H1 (cell line): ENCODE measurements at regions not wholly inside any gene's neighbourhood (a gene's known extent, or its start where the extent isn't known, plus 50 kb on each side); places are given as distances from the start of the nearest gene placed in this dataset.

Experiments
- CTCF ChIA-PET: fragments of 300-600 bp; sonication (Branson Sonifier 250); formaldehyde crosslinking; loops from one replicate; lab custom pipeline; 2021; ENCODE audit not compliant: partially characterized antibody; lab: Charles Lee
- POLR2A ChIA-PET: fragments of 300-600 bp; sonication (Branson Sonifier 250); formaldehyde crosslinking; loops from one replicate; lab custom pipeline; 2021; ENCODE audit warnings: inconsistent platforms; ENCODE audit not compliant: partially characterized antibody; lab: Charles Lee
- DNase-seq, 2 experiments: peaks; one replicate each; pipeline versions ENCODE4 v3.0.0 to v3.0.0-alpha.2; 2010 to 2022; ENCODE audit warnings: low spot score in 2 of 2, low read depth in 1 of 2, mixed read lengths in 1 of 2
- FAIRE-seq: peaks from 2 replicates; lab custom pipeline; 2011; peaks lifted over from hg19 to GRCh38; lab: Jason Lieb, UNC
- H2AFZ ChIP-seq: 2 replicates; pipeline ENCODE4 v1.8.1; 2012; ENCODE audit warnings: low read length, inconsistent platforms
- H2AK5ac ChIP-seq: 2 replicates; pipeline ENCODE4 v1.6.1; 2013; ENCODE audit warnings: low read depth, low read length
- H2BK120ac ChIP-seq: replicated peaks from 2 replicates; pipeline ENCODE3; 2013; ENCODE audit warnings: low read depth, low read length, inconsistent platforms
- H2BK12ac ChIP-seq: 2 replicates; pipeline ENCODE4 v1.6.1; 2013; ENCODE audit warnings: low read depth, low read length
- H2BK15ac ChIP-seq: 2 replicates; pipeline ENCODE4 v1.6.1; 2013; ENCODE audit warnings: low read length
- H2BK20ac ChIP-seq: 2 replicates; pipeline ENCODE4 v1.6.1; 2013; ENCODE audit warnings: low read length
- H2BK5ac ChIP-seq: 2 replicates; pipeline ENCODE4 v1.6.1; 2013; ENCODE audit warnings: low read depth, low read length
- H3K14ac ChIP-seq: 2 replicates; pipeline ENCODE4 v1.6.1; 2013; ENCODE audit warnings: inconsistent platforms; ENCODE audit not compliant: insufficient read length
- H3K18ac ChIP-seq: 2 replicates; pipeline ENCODE4 v1.6.1; 2013; ENCODE audit warnings: low read length; ENCODE audit errors: extremely low read depth
- H3K23ac ChIP-seq: 2 replicates; pipeline ENCODE4 v1.6.1; 2013; ENCODE audit warnings: inconsistent platforms; ENCODE audit not compliant: insufficient read length
- H3K23me2 ChIP-seq: 2 replicates; pipeline ENCODE4 v1.6.1; 2013; ENCODE audit warnings: low read depth, low read length
- H3K27ac ChIP-seq: 2 replicates; pipeline ENCODE4 v1.6.1; 2011; ENCODE audit warnings: low read depth, low read length, inconsistent platforms
- H3K27me3 ChIP-seq, 4 experiments: replicated peaks in 1 of 4; 1 replicate in 1 of 4; 2 replicates in 3 of 4; pipeline versions ENCODE4 v1.6.1 to v1.8.1; 2011 to 2013; ENCODE audit warnings: low read length in 3 of 4, mild to moderate bottlenecking in 3 of 4, inconsistent platforms in 2 of 4, mixed read lengths in 2 of 4, moderate library complexity in 1 of 4; ENCODE audit not compliant: control insufficient read depth in 3 of 4, insufficient read depth in 3 of 4; ENCODE audit errors: extremely low read depth in 1 of 4
- H3K36me3 ChIP-seq, 4 experiments: 2 replicates each; pipeline versions ENCODE4 v1.6.1 to v1.8.1; 2011 to 2013; ENCODE audit warnings: mild to moderate bottlenecking in 4 of 4, low read length in 3 of 4, moderate library complexity in 2 of 4, control low read depth in 1 of 4, inconsistent platforms in 1 of 4; ENCODE audit not compliant: insufficient read depth in 4 of 4, control insufficient read depth in 2 of 4
- H3K4ac ChIP-seq: replicated peaks from 2 replicates; pipeline ENCODE3; 2013; ENCODE audit warnings: low read length, low read depth, mixed read lengths, inconsistent platforms; ENCODE audit not compliant: insufficient read length
- H3K4me1 ChIP-seq, 4 experiments: replicated peaks in 1 of 4; 1 replicate in 1 of 4; 2 replicates in 3 of 4; pipeline versions ENCODE4 v1.6.1 to v1.8.1; 2011 to 2013; ENCODE audit warnings: low read length in 3 of 4, inconsistent platforms in 2 of 4, mixed read lengths in 1 of 4; ENCODE audit not compliant: insufficient read depth in 4 of 4, control insufficient read depth in 3 of 4
- H3K4me2 ChIP-seq, 2 experiments: 2 replicates each; pipeline versions ENCODE4 v1.6.1 to v1.8.1; 2011 to 2013; ENCODE audit warnings: low read depth in 2 of 2, low read length in 2 of 2, control low read depth in 1 of 2, inconsistent platforms in 1 of 2, mild to moderate bottlenecking in 1 of 2; ENCODE audit not compliant: insufficient read depth in 1 of 2
- H3K4me3 ChIP-seq, 4 experiments: fragments of 200-600, 300-600 bp in 1 of 4; sonication (generic), shearing (Covaris generic), sonication (Bioruptor Twin) in 1 of 4; 2 replicates each; pipeline versions ENCODE4 v1.5.1 to v1.8.1; 2011 to 2016; ENCODE audit warnings: low read length in 4 of 4, low read depth in 3 of 4, control low read depth in 2 of 4, inconsistent platforms in 2 of 4, mild to moderate bottlenecking in 2 of 4, mixed read lengths in 1 of 4, moderate library complexity in 1 of 4; ENCODE audit not compliant: insufficient read depth in 2 of 4; ENCODE audit errors: extremely low read depth in 1 of 4
- H3K56ac ChIP-seq: replicated peaks from 2 replicates; pipeline ENCODE3; 2013; ENCODE audit warnings: low read depth, mild to moderate bottlenecking, mixed read lengths, low read length, inconsistent platforms; ENCODE audit not compliant: insufficient read length
- H3K79me1 ChIP-seq: 2 replicates; pipeline ENCODE4 v1.6.1; 2013; ENCODE audit warnings: low read depth, low read length, control low read depth
- H3K79me2 ChIP-seq, 2 experiments: 2 replicates each; pipeline versions ENCODE4 v1.6.1 to v1.8.1; 2012 to 2013; ENCODE audit warnings: low read length in 2 of 2, mild to moderate bottlenecking in 2 of 2, inconsistent platforms in 1 of 2; ENCODE audit not compliant: insufficient read depth in 2 of 2, control insufficient read depth in 1 of 2
- H3K9ac ChIP-seq, 4 experiments: replicated peaks in 1 of 4; 1 replicate in 1 of 4; 2 replicates in 3 of 4; pipeline versions ENCODE4 v1.6.1 to v1.8.1; 2011 to 2013; ENCODE audit warnings: low read depth in 3 of 4, low read length in 3 of 4, control low read depth in 2 of 4, mild to moderate bottlenecking in 2 of 4, moderate library complexity in 2 of 4, inconsistent platforms in 1 of 4; ENCODE audit errors: extremely low read depth in 1 of 4
- H3K9me3 ChIP-seq, 2 experiments: 2 replicates each; pipeline versions ENCODE4 v1.6.1 to v1.8.1; 2012 to 2013; ENCODE audit warnings: mild to moderate bottlenecking in 2 of 2, moderate library complexity in 2 of 2, control low read depth in 1 of 2, inconsistent platforms in 1 of 2, low read depth in 1 of 2, low read length in 1 of 2, mixed read lengths in 1 of 2; ENCODE audit not compliant: insufficient read depth in 2 of 2
- H4K20me1 ChIP-seq, 2 experiments: replicated peaks in 1 of 2; 2 replicates each; pipeline versions ENCODE3 to v1.8.1; 2011 to 2013; ENCODE audit warnings: inconsistent platforms in 2 of 2, low read length in 2 of 2, mild to moderate bottlenecking in 1 of 2; ENCODE audit not compliant: insufficient read depth in 2 of 2, control insufficient read depth in 1 of 2
- H4K5ac ChIP-seq: 2 replicates; pipeline ENCODE4 v1.6.1; 2013; ENCODE audit warnings: low read length, low read depth, mixed read lengths, inconsistent platforms; ENCODE audit not compliant: insufficient read length
- H4K8ac ChIP-seq: 2 replicates; pipeline ENCODE4 v1.8.0; 2013; ENCODE audit warnings: mild to moderate bottlenecking, moderate library complexity, low read length, inconsistent platforms; ENCODE audit not compliant: insufficient read depth; ENCODE audit errors: extremely low read depth
- H4K91ac ChIP-seq: replicated peaks from 2 replicates; pipeline ENCODE3; 2013; ENCODE audit warnings: low read length, mixed read lengths, inconsistent platforms; ENCODE audit not compliant: insufficient read length
- BCL11A ChIP-seq, 2 experiments: IDR thresholded peaks; one replicate each; pipeline ENCODE4 v1.6.1; 2011; ENCODE audit warnings: low read depth in 2 of 2, low read length in 2 of 2, mild to moderate bottlenecking in 2 of 2
- CHD1 ChIP-seq: IDR thresholded peaks from 2 replicates; pipeline ENCODE4 v1.6.1; 2012; ENCODE audit warnings: low read depth, low read length, improper control_type of control experiment
- CTBP2 ChIP-seq: IDR thresholded peaks from 2 replicates; pipeline ENCODE4 v1.7.0; 2011; ENCODE audit warnings: borderline replicate concordance, mild to moderate bottlenecking, moderate library complexity, mixed read lengths, low read length; ENCODE audit not compliant: insufficient read depth, insufficient read length
- GTF2F1 ChIP-seq: IDR thresholded peaks from 2 replicates; pipeline ENCODE4 v1.6.1; 2012; ENCODE audit warnings: low read depth, low read length, improper control_type of control experiment, borderline replicate concordance
- KDM4A ChIP-seq: IDR thresholded peaks from one replicate; pipeline ENCODE4 v1.7.1; 2012; ENCODE audit warnings: low read depth, mild to moderate bottlenecking, moderate library complexity, low read length, inconsistent platforms; ENCODE audit not compliant: severe bottlenecking
- SIRT6 ChIP-seq: IDR thresholded peaks from one replicate; pipeline ENCODE4 v1.7.1; 2012; ENCODE audit warnings: low read length, inconsistent platforms
- SIX5 ChIP-seq: IDR thresholded peaks from 2 replicates; pipeline ENCODE4 v1.6.1; 2011; ENCODE audit warnings: mild to moderate bottlenecking, low read depth, low read length
- TEAD4 ChIP-seq: IDR thresholded peaks from 2 replicates; pipeline ENCODE4 v1.6.1; 2012; ENCODE audit warnings: low read depth, low read length, inconsistent platforms, mixed read lengths
- WGBS, 2 experiments: shearing (Covaris generic) in 1 of 2; methylation state at CpG; one replicate each; pipeline versions ENCODE4 v1.1.6 to v1.1.7; 2013 to 2015; ENCODE audit warnings: low lambda C conversion rate in 2 of 2, mixed read lengths in 2 of 2, inconsistent platforms in 1 of 2, low coverage in 1 of 2, missing lambda C conversion rate in 1 of 2; ENCODE audit not compliant: insufficient replicate concordance in 2 of 2, insufficient coverage in 1 of 2, insufficient read length in 1 of 2; ENCODE audit errors: extremely low coverage in 1 of 2, missing lambda C conversion rate in 1 of 2; 5-methylcytosine and 5-hydroxymethylcytosine counted together

- Histone ChIP-seq H3K27me3 (no peaks in the 10 kb centered on the region), H3K9me3 (no peaks in the 10 kb centered on the region), H2BK15ac (no peak overlapping the region), H4K91ac (no peak overlapping the region), H4K5ac (no peak overlapping the region), H2BK12ac (no peak overlapping the region), H4K8ac (no peak overlapping the region), H3K27ac (no peak overlapping the region), H2AFZ (no peak overlapping the region), H3K4me3 (no peak overlapping the region), H3K4me2 (no peak overlapping the region), H3K18ac (no peak overlapping the region), H4K20me1 (no peaks in the 10 kb centered on the region), H3K23ac (no peak overlapping the region), H2BK5ac (no peak overlapping the region), H3K56ac (no peak overlapping the region), H3K79me1 (no peaks in the 10 kb centered on the region), H2BK20ac (no peak overlapping the region), H3K9ac (no peak overlapping the region), H3K4me1 (no peaks in the 10 kb centered on the region), H3K14ac (no peak overlapping the region), H2AK5ac (no peak overlapping the region), H3K36me3 (no peaks in the 10 kb centered on the region), H3K4ac (no peak overlapping the region), H2BK120ac (no peak overlapping the region), H3K79me2 (no peaks in the 10 kb centered on the region), H3K23me2 (no peaks in the 10 kb centered on the region)
- FAIRE-seq, result no peak
- CTCF ChIA-PET, result no interaction called here
- WGBS, 2 experiments, result 93% methylated on average over 8 of the region's 8 CpGs; no CpG with 5 or more reads in 1 of the 2 experiments
- no peak for DNase-seq
- TF ChIP-seq KDM4A (no peak), BCL11A (IDR thresholded peaks at IDR 0.05; ENCODE audit: low read depth in 2 of 2, low read length in 2 of 2) (no peak), SIX5 (no peak), SIRT6 (no peak), GTF2F1 (no peak), CHD1 (no peak), TEAD4 (no peak), CTBP2 (no peak)
- POLR2A ChIA-PET, result no interaction called here
Measured at GRCh38 chr1:240719953-240720700, 108.2 kb upstream of the GREM2 start.
